ENCODE measurements at regions not wholly inside any gene's neighbourhood (a gene's known extent, or its start where the extent isn't known, plus 50 kb on each side); places are given as distances from the start of the nearest gene placed in this dataset.

DNA sequence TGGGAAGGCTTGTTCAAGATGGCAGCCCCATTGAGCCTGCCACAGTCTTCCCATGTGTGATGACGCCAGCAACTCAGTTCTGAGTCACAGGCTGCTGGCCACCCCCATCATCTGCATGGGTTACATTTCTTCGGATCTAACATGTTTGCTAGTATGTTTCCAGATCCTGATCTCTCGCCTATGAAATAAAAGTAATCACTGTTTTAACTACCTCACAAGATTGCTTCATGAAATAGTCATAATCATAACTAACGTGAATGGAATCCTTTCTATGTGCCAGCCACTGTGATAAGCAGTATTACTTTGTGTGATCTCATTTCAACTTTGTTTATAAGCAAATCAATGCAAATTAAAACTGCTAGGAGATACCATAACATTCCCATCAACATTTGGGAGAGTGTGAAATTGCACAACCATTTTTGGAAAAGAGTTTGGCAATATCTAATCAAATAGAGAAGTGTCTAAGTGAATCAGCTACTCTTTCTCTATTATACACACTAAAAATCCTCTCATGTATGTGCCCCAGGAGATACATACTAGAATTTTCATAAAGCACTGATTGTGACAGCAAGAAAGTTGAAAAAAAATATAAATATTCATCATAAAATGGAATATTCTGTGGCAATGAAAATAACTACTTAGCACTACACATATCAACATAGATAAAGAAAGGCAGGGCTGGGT lies 300.2 kb upstream of the IRX5 start:
- DNase-seq = no peak

DNA sequence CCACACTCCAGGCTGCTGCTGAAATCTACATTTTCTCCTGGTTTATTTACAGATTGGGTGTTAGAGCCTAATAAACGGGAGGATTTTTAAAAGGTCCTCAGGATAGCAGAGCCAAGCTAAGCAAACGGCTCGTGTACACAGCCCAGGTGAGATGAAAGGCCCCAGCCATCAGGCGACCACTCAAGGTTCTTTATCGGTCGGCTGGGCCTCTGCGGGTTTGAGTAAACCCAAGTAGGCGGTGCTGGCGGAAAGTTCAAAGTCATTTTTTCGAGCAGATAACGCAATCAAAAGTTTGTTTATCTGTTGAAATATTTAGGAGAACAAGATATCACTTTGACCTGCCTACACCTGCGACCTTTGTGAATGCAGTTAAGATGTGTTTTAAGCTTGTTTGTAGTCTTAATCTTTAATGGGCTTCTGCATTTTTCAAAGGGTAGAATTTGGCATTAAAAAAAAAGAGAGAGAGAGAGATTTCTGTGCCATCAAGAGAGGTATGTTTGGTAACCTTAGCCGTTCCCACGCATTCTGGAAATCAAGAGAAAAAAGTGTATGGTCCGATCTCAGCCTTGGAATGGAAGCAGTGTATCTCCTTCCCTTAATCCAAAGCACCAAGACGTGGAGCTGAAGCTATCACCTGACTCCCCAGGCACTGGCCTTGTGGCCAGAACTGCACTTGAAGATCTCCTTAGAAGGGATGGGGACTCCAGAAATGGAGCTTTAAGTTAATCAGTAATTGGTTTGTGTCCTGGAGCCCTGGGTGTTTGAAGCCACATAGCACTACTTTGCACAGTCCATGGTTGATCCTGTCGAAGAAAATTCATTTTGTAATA lies 301.7 kb upstream of the IRX5 start:
- no peak for DNase-seq

DNA sequence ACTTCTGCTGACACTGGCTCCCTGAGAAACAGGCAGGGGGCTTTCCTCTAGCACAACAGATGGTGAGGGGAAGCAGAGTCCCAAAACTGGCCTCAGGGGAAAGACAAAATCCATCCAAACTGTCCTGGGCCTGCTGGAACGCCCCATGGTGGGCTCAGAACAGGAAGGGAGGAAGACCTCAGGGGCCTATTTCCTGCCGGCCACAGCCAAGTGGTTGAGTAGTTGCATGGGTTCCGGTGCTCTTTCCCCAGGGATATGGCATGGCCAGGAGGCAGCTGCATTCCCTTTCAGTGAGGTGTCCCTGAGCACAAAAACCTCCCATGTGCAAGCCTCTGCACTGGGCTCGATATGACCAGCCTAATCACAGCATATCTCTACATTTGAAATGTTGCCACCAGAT lies 303.0 kb upstream of the IRX5 start:
- DNase-seq = no peak

- no peak for DNase-seq
Observed at GRCh38 chr16:54623636-54624035, 307.0 kb upstream of the IRX5 start.

DNA sequence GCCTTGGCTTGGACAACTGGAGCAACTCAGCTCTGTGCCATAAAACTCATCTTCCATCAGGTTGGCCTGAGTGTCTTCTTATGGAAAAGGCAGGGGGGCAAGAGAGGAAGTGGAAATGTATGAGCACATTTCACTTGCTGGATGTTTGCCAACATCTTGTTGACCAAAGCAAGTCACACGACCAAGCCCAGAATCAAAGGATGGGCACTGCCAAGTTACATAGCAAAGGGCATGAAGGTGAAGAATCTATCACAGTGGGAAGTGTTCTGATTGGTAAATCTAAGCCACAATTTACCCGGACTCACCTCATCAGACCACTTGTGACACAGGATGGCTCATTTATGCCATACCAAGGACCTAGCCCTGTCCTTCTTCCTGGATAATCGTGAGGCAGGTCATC lies 310.5 kb upstream of the IRX5 start:
- no peak for DNase-seq

- DNase-seq = no peak
Observed at GRCh38 chr16:54616610-54617009, 314.1 kb upstream of the IRX5 start.

DNA sequence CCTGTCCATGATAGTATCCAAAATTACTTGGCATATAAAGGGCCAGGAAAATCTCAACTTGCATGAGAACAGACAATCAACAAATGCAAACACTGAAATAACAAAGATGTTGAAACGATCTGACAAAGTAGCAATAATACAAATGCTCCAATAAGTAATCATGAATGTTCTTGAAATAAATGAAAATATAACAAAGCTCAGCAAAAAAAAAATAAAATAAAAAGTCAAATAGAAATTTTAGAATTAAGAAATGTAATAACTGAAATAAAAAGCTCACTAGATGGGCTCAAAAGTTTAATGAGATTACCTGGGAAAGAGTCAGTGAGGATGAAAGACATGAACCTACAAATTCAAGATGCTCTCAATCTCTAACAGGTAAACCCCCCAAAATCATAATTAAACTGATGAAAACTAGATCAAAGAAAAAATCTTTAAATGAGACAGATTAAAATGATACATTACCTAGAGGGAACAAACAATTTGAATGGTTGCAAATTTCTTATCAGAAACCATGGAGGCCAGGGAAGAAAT lies 319.0 kb upstream of the IRX3 start:
- no peak for DNase-seq

DNA sequence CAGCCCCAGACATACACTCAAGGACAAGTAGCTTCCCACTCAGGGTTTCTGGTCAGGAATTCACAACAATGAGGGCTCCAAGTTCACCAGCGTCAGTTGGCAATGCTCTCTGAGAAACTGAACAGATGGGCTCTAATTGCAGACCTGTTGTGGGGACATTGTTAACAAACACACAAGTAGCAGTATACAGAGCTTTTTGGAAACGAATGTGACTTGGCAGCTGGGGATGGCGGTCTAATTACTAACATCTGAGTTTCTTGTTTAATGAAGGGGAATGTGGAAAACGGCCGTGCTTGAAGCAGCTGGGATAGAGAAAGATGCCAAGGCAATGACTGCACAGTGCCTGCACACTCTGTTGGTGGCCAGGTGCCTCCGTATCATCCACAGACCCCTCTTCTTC lies 316.1 kb upstream of the IRX3 start:
- no peak for DNase-seq

- DNase-seq = no peak
Observed at GRCh38 chr16:54597222-54597621, 310.6 kb upstream of the IRX3 start.

DNA sequence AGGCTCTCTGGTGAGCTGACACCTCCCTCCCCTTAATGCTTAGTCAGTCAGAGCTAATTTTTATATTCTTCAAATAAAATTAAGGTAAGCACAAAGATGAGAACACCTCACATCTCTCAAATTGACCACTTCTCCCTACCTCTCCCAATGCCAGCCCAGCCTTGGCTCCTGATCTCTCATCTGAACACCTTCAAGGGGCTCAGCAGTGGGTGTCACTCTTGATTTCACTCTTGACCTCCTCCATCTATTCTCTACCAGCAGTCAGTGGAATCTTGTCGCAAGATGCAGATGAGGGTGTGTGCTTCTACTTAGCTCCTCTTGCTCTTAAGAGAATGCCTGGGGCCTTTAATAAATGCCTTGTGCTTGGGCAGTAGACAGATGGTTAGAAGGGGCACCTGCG lies 309.0 kb upstream of the IRX3 start:
- no peak for DNase-seq

GRCh38 chr16:54594601-54595391 lies 308.2 kb upstream of the IRX3 start:
- no peak for DNase-seq

- DNase-seq = no peak
Observed at GRCh38 chr16:54591816-54592246, 305.2 kb upstream of the IRX3 start.

- no peak for DNase-seq
Observed at GRCh38 chr16:54590836-54591235, 304.2 kb upstream of the IRX3 start.

GRCh38 chr16:54589326-54589725 lies 302.7 kb upstream of the IRX3 start:
- DNase-seq = no peak

DNA sequence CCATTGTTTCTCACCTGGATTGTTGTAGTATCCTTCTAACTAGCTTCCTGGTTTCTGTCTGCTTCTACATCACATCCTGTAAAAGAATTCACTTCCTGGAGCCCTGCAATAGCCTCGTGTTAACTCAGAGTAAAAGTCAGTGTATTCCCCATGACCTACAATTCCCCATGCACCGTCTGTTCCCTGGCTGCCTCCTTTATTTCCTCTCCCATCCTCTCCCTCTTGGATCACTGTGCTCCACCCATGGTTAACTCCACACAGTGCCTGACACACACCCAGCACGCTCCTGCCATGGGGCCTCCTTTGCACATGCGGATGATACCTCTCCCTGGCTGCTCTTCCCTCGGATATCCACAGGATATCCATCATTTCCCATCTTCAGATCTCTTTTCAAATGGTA lies 301.4 kb upstream of the IRX3 start:
- DNase-seq = no peak

DNA sequence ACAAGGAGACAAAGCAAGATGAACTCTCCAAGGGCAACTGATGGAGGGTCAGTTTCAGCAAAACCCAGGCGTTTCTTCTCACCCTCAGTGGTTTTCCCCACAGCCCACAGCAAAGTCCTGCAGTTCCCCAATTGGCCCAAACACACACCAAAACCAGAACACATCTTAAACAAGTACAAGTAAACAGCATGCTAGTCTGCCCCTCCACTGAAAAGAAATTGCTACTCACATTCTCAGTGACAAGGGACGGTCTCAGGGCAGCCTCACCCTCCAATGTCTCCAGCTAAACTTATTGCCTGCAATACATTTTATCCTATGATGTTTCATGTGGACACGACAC lies 300.6 kb upstream of the IRX3 start:
- DNase-seq = no peak

GRCh38 chr16:54586474-54587175 lies 300.0 kb upstream of the IRX3 start:
- DNase-seq = no peak

DNA sequence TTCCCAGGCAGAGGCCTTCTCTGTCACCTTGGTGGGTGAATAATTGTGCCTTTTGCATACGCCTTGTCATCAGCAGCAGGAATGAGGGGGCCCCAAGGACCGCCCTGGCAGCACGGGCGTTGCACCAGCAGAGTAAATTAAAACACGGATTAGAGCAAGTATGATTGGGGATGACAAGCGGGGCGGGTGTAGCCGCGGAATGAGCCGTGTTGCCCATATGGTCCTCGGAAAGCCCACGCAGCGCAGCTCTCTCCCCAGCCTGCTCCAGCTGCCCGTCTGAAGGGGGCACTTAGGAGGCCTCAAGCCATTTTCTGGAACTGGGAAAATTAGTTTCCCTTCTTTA lies 299.4 kb upstream of the IRX3 start:
- DNase-seq = no peak

- no peak for DNase-seq
Observed at GRCh38 chr16:54585094-54585997, 298.8 kb upstream of the IRX3 start.

GRCh38 chr16:54584121-54584520 lies 297.5 kb upstream of the IRX3 start:
- DNase-seq = no peak

Data from hypothalamus (tissue), 51 donors.